ENCODE measurements at regions not wholly inside any gene's neighbourhood (a gene's known extent, or its start where the extent isn't known, plus 50 kb on each side); places are given as distances from the start of the nearest gene placed in this dataset.

GRCh38 chr5:53342236-53342635 lies 138.2 kb upstream of the FST start:
- H3K9me3 ChIP-seq (ENCODE audit: control insufficient read depth in 2 of 2, insufficient read depth in 1 of 2, low read depth in 1 of 2, low read length in 1 of 2): peaks cover 0 to 5% of the 10 kb centered on the region in 2 donors
- FAIRE-seq: no peak
- H3K27ac ChIP-seq (ENCODE audit: low read depth in 1 of 3, low read length in 2 of 3): no peak overlapping the region
- no peak overlapping the region for H3K4me3 ChIP-seq (ENCODE audit: low read depth in 1 of 3, low read length in 3 of 3)
- no peaks in the 10 kb centered on the region for H3K36me3 ChIP-seq (ENCODE audit: control insufficient read depth in 3 of 3, insufficient read depth in 2 of 3, low read depth in 1 of 3, low read length in 3 of 3)
- no peaks in the 10 kb centered on the region for H3K27me3 ChIP-seq (ENCODE audit: control insufficient read depth in 3 of 3, insufficient read depth in 3 of 3, low read length in 3 of 3)
- no peaks in the 10 kb centered on the region for H3K4me1 ChIP-seq (ENCODE audit: control insufficient read depth in 3 of 3, insufficient read depth in 2 of 3, low read depth in 1 of 3, low read length in 2 of 3)
- DNase-seq: no peak

- 67 to 85% (median 74%) methylated on average over 2 of the region's 2 CpGs for WGBS, 3 donors
- Histone ChIP-seq H3K9me3 (ENCODE audit: control insufficient read depth in 2 of 2, insufficient read depth in 1 of 2, low read depth in 1 of 2, low read length in 1 of 2) (peaks cover 0 to 5% of the 10 kb centered on the region in 2 donors), H3K27me3 (ENCODE audit: control insufficient read depth in 3 of 3, insufficient read depth in 3 of 3, low read length in 3 of 3) (no peaks in the 10 kb centered on the region), H3K36me3 (ENCODE audit: control insufficient read depth in 3 of 3, insufficient read depth in 2 of 3, low read depth in 1 of 3, low read length in 3 of 3) (no peaks in the 10 kb centered on the region), H3K4me3 (ENCODE audit: low read depth in 1 of 3, low read length in 3 of 3) (no peak overlapping the region), H3K4me1 (ENCODE audit: control insufficient read depth in 3 of 3, insufficient read depth in 2 of 3, low read depth in 1 of 3, low read length in 2 of 3) (no peaks in the 10 kb centered on the region), H3K27ac (ENCODE audit: low read depth in 1 of 3, low read length in 2 of 3) (no peak overlapping the region)
- FAIRE-seq (no peak), DNase-seq (no peak)
Measured at GRCh38 chr5:53343187-53343586, 137.2 kb upstream of the FST start.

GRCh38 chr5:53350368-53350767 lies 130.1 kb upstream of the FST start:
- FAIRE-seq: no peak

GRCh38 chr5:53350991-53351770 lies 129.2 kb upstream of the FST start:
- Histone ChIP-seq H3K27ac (ENCODE audit: low read depth in 1 of 3, low read length in 2 of 3) (no peak overlapping the region), H3K27me3 (ENCODE audit: control insufficient read depth in 3 of 3, insufficient read depth in 3 of 3, low read length in 3 of 3) (no peaks in the 10 kb centered on the region), H3K4me3 (ENCODE audit: low read depth in 1 of 3, low read length in 3 of 3) (no peak overlapping the region), H3K9me3 (ENCODE audit: control insufficient read depth in 2 of 2, insufficient read depth in 1 of 2, low read depth in 1 of 2, low read length in 1 of 2) (no peaks in the 10 kb centered on the region), H3K4me1 (ENCODE audit: control insufficient read depth in 3 of 3, insufficient read depth in 2 of 3, low read depth in 1 of 3, low read length in 2 of 3) (no peaks in the 10 kb centered on the region), H3K36me3 (ENCODE audit: control insufficient read depth in 3 of 3, insufficient read depth in 2 of 3, low read depth in 1 of 3, low read length in 3 of 3) (no peaks in the 10 kb centered on the region)
- DNase-seq: no peak
- 83 to 88% (median 85%) methylated on average over 4 of the region's 4 CpGs for WGBS, 3 donors
- FAIRE-seq: no peak

More at GRCh38 chr5:53350368-53350767, 130.1 kb upstream of the FST start:
- no peaks in the 10 kb centered on the region for H3K9me3 ChIP-seq (ENCODE audit: control insufficient read depth in 2 of 2, insufficient read depth in 1 of 2, low read depth in 1 of 2, low read length in 1 of 2)
- H3K4me3 ChIP-seq (ENCODE audit: low read depth in 1 of 3, low read length in 3 of 3): no peak overlapping the region
- H3K36me3 ChIP-seq (ENCODE audit: control insufficient read depth in 3 of 3, insufficient read depth in 2 of 3, low read depth in 1 of 3, low read length in 3 of 3): no peaks in the 10 kb centered on the region
- no peaks in the 10 kb centered on the region for H3K4me1 ChIP-seq (ENCODE audit: control insufficient read depth in 3 of 3, insufficient read depth in 2 of 3, low read depth in 1 of 3, low read length in 2 of 3)
- no peak overlapping the region for H3K27ac ChIP-seq (ENCODE audit: low read depth in 1 of 3, low read length in 2 of 3)
- no peaks in the 10 kb centered on the region for H3K27me3 ChIP-seq (ENCODE audit: control insufficient read depth in 3 of 3, insufficient read depth in 3 of 3, low read length in 3 of 3)
- WGBS, 3 donors: 59 to 64% (median 60%) methylated on average over 5 of the region's 5 CpGs
- no peak for DNase-seq

DNA sequence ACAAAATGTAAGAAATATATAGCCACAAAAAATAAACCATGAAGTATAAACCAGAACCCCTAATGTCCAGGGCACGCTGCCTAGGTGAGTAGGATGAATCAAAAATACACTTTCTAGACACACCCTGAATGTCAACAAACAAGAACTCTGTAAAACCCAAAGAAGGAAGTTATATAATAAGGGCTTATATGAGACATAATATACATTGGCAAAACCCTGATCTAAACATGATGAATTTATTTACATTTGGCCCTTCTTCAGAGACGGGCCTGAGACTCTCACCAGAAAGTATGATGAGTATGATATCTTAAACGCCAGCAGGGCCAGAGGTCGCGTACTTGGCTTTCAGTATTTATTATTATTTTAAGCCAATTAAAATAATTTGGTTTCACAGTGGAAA lies 125.1 kb upstream of the FST start:
- no peak overlapping the region for H3K4me3 ChIP-seq (ENCODE audit: low read depth in 1 of 3, low read length in 3 of 3)
- no peaks in the 10 kb centered on the region for H3K36me3 ChIP-seq (ENCODE audit: control insufficient read depth in 3 of 3, insufficient read depth in 2 of 3, low read depth in 1 of 3, low read length in 3 of 3)
- no peaks in the 10 kb centered on the region for H3K9me3 ChIP-seq (ENCODE audit: control insufficient read depth in 2 of 2, insufficient read depth in 1 of 2, low read depth in 1 of 2, low read length in 1 of 2)
- WGBS, 3 donors: 36 to 46% (median 45%) methylated on average over 5 of the region's 5 CpGs
- no peak for DNase-seq
- H3K27ac ChIP-seq (ENCODE audit: low read depth in 1 of 3, low read length in 2 of 3): no peak overlapping the region
- no peaks in the 10 kb centered on the region for H3K4me1 ChIP-seq (ENCODE audit: control insufficient read depth in 3 of 3, insufficient read depth in 2 of 3, low read depth in 1 of 3, low read length in 2 of 3)
- FAIRE-seq: no peak
- no peaks in the 10 kb centered on the region for H3K27me3 ChIP-seq (ENCODE audit: control insufficient read depth in 3 of 3, insufficient read depth in 3 of 3, low read length in 3 of 3)

GRCh38 chr5:53355931-53356330 lies 124.5 kb upstream of the FST start:
- FAIRE-seq (no peak), DNase-seq (no peak)
- Histone ChIP-seq H3K36me3 (ENCODE audit: control insufficient read depth in 3 of 3, insufficient read depth in 2 of 3, low read depth in 1 of 3, low read length in 3 of 3) (no peaks in the 10 kb centered on the region), H3K27me3 (ENCODE audit: control insufficient read depth in 3 of 3, insufficient read depth in 3 of 3, low read length in 3 of 3) (no peaks in the 10 kb centered on the region), H3K4me1 (ENCODE audit: control insufficient read depth in 3 of 3, insufficient read depth in 2 of 3, low read depth in 1 of 3, low read length in 2 of 3) (no peaks in the 10 kb centered on the region), H3K9me3 (ENCODE audit: control insufficient read depth in 2 of 2, insufficient read depth in 1 of 2, low read depth in 1 of 2, low read length in 1 of 2) (no peaks in the 10 kb centered on the region), H3K27ac (ENCODE audit: low read depth in 1 of 3, low read length in 2 of 3) (no peak overlapping the region), H3K4me3 (ENCODE audit: low read depth in 1 of 3, low read length in 3 of 3) (no peak overlapping the region)
- WGBS, 3 donors: 60 to 93% (median 79%) methylated on average over 1 of the region's 1 CpG

GRCh38 chr5:53357439-53357838 lies 123.0 kb upstream of the FST start:
- WGBS, 3 donors: 80 to 92% (median 89%) methylated on average over 4 of the region's 4 CpGs
- FAIRE-seq (no peak), DNase-seq (no peak)
- H3K4me1 ChIP-seq (ENCODE audit: control insufficient read depth in 3 of 3, insufficient read depth in 2 of 3, low read depth in 1 of 3, low read length in 2 of 3): no peaks in the 10 kb centered on the region
- no peaks in the 10 kb centered on the region for H3K36me3 ChIP-seq (ENCODE audit: control insufficient read depth in 3 of 3, insufficient read depth in 2 of 3, low read depth in 1 of 3, low read length in 3 of 3)
- no peak overlapping the region for H3K4me3 ChIP-seq (ENCODE audit: low read depth in 1 of 3, low read length in 3 of 3)
- H3K27me3 ChIP-seq (ENCODE audit: control insufficient read depth in 3 of 3, insufficient read depth in 3 of 3, low read length in 3 of 3): no peaks in the 10 kb centered on the region
- no peaks in the 10 kb centered on the region for H3K9me3 ChIP-seq (ENCODE audit: control insufficient read depth in 2 of 2, insufficient read depth in 1 of 2, low read depth in 1 of 2, low read length in 1 of 2)
- no peak overlapping the region for H3K27ac ChIP-seq (ENCODE audit: low read depth in 1 of 3, low read length in 2 of 3)

GRCh38 chr5:53358794-53359193 lies 121.6 kb upstream of the FST start:
- H3K9me3 ChIP-seq (ENCODE audit: control insufficient read depth in 2 of 2, insufficient read depth in 1 of 2, low read depth in 1 of 2, low read length in 1 of 2): no peaks in the 10 kb centered on the region
- no peak overlapping the region for H3K27ac ChIP-seq (ENCODE audit: low read depth in 1 of 3, low read length in 2 of 3)
- DNase-seq (no peak), FAIRE-seq (no peak)
- H3K27me3 ChIP-seq (ENCODE audit: control insufficient read depth in 3 of 3, insufficient read depth in 3 of 3, low read length in 3 of 3): no peaks in the 10 kb centered on the region
- H3K4me1 ChIP-seq (ENCODE audit: control insufficient read depth in 3 of 3, insufficient read depth in 2 of 3, low read depth in 1 of 3, low read length in 2 of 3): no peaks in the 10 kb centered on the region
- H3K36me3 ChIP-seq (ENCODE audit: control insufficient read depth in 3 of 3, insufficient read depth in 2 of 3, low read depth in 1 of 3, low read length in 3 of 3): no peaks in the 10 kb centered on the region
- no peak overlapping the region for H3K4me3 ChIP-seq (ENCODE audit: low read depth in 1 of 3, low read length in 3 of 3)
- 54 to 60% (median 54%) methylated on average over 2 of the region's 2 CpGs for WGBS, 3 donors

DNA sequence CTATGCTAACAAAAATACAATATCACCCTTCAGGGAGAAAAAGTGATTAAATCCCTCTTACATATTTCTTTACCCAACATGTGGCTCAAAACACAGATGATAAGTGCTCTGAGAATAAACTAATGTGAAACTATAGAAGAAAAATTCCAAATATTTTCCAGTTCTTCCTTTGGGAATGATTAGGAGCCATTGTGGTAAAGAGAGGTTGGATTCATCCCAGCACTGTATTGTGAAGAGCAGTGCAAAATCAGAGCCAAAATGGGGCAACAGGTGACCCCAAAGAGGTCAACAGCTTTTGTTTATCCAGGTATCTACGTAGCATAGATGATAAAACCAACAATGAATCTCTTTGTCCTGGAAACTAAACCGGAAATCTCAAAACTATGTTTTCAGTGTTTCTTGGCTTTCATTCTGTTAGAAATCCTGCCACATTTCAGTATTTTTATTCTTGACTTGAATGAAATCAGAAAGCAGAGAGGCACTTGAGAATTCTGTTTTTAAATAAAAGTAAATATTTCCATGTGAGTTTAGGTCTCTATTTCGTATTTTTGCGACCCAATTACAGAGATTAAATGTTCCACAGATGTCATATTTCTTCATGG lies 120.4 kb upstream of the FST start:
- WGBS, 3 donors: 32 to 56% (median 38%) methylated on average over 4 of the region's 4 CpGs
- FAIRE-seq (no peak), DNase-seq (no peak)
- no peaks in the 10 kb centered on the region for H3K27me3 ChIP-seq (ENCODE audit: control insufficient read depth in 3 of 3, insufficient read depth in 3 of 3, low read length in 3 of 3)
- no peak overlapping the region for H3K27ac ChIP-seq (ENCODE audit: low read depth in 1 of 3, low read length in 2 of 3)
- H3K9me3 ChIP-seq (ENCODE audit: control insufficient read depth in 2 of 2, insufficient read depth in 1 of 2, low read depth in 1 of 2, low read length in 1 of 2): no peaks in the 10 kb centered on the region
- no peak overlapping the region for H3K4me3 ChIP-seq (ENCODE audit: low read depth in 1 of 3, low read length in 3 of 3)
- H3K36me3 ChIP-seq (ENCODE audit: control insufficient read depth in 3 of 3, insufficient read depth in 2 of 3, low read depth in 1 of 3, low read length in 3 of 3): no peaks in the 10 kb centered on the region
- H3K4me1 ChIP-seq (ENCODE audit: control insufficient read depth in 3 of 3, insufficient read depth in 2 of 3, low read depth in 1 of 3, low read length in 2 of 3): no peaks in the 10 kb centered on the region
